Gastrocnemius medialis (tissue), 4 donors: ENCODE measurements at regions not wholly inside any gene's neighbourhood (a gene's known extent, or its start where the extent isn't known, plus 50 kb on each side); places are given as distances from the start of the nearest gene placed in this dataset.

ENCODE experiments used
- CTCF ChIP-seq, 5 experiments: fragments of 450-650 bp in 3 of 5; fragments of 200-600 bp in 2 of 5; sonication (generic) in 2 of 5; IDR thresholded peaks in 4 of 5; conservative IDR thresholded peaks in 1 of 5; 1 replicate in 4 of 5; 2 replicates in 1 of 5; pipeline ENCODE4 v1.5.1; 2016 to 2019; ENCODE audit warnings: antibody characterized with exemption in 5 of 5, mild to moderate bottlenecking in 3 of 5, moderate library complexity in 3 of 5
- POLR2A ChIP-seq, 2 donors: fragments of 450-650 bp; IDR thresholded peaks; one replicate each; pipeline ENCODE4 v1.6.1; 2017; ENCODE audit warnings: antibody characterized with exemption in 2 of 2, mild to moderate bottlenecking in 2 of 2, moderate library complexity in 2 of 2

DNA sequence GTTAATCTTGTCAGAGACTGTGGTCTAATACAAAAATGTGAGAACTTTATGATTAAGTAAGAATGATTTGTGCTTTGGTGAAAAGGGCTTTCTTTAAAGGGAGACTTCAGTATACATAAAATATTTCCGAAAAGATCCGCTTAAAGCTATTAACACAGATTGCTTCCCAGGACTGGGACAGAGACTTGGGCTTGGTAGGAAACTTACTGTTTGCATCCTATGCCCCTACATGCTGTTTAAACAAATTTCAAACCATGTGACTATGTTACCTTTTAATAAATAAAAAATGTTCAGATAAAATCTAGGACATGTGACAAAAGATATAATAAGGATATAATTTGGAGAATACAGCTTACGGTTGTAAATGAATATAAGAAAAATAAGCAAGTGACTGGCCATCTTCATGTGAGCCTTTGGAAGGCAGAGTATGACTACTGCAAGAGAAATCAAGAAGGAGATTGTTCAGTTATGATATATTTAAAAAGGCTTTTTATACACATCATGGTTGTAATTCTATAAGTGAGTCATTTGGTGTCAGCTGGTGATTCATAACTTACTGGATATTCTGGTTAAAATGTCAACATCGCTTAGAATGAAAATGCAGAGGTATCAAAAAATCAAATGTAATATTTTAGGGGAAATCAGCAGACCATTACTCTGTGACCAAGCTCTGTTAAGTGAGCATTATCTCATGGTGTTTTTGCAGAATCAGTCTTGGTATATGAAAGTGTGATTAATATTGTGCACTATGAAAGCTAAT lies 234.7 kb upstream of the E2F7 start:
- TF ChIP-seq CTCF (IDR thresholded peaks at IDR 0.05 in 4 of 5, conservative IDR thresholded peaks at IDR 0.05 in 1 of 5) (no peak), POLR2A (IDR thresholded peaks at IDR 0.05) (no peak)
